Endothelial cell of umbilical vein (primary cell): ENCODE measurements at regions not wholly inside any gene's neighbourhood (a gene's known extent, or its start where the extent isn't known, plus 50 kb on each side); places are given as distances from the start of the nearest gene placed in this dataset.

Experiments
- BruUV-seq: library from RNA; stranded (reverse); fragments of 400-500 nt; replicated peaks from 2 replicates; lab custom pipeline; 2021; lab: Mats Ljungman, UMichigan
- CTCF ChIA-PET: fragments of 300-600, 350-600 bp; sonication (Branson Sonifier 250); formaldehyde crosslinking; loops from one replicate; lab custom pipeline; 2021; ENCODE audit warnings: antibody characterized with exemption, inconsistent platforms; lab: Charles Lee
- POLR2A ChIA-PET: fragments of 300-600, 350-600 bp; sonication (Branson Sonifier 250); formaldehyde crosslinking; loops from one replicate; lab custom pipeline; 2021; ENCODE audit warnings: antibody characterized with exemption, inconsistent platforms; lab: Charles Lee
- DNase-seq: peaks from one replicate; pipeline ENCODE4 v3.0.0-alpha.2; 2011; ENCODE audit warnings: low read depth, low spot score
- FAIRE-seq: peaks from 2 replicates; lab custom pipeline; 2011; peaks lifted over from hg19 to GRCh38; lab: Jason Lieb, UNC
- H2AFZ ChIP-seq: 2 replicates; pipeline ENCODE4 v1.6.0; 2012; ENCODE audit warnings: low read depth, low read length, control low read depth, inconsistent platforms
- H3K27ac ChIP-seq: 2 replicates; pipeline ENCODE4 v1.5.1; 2011; ENCODE audit warnings: low read depth, mild to moderate bottlenecking, control low read depth, low read length, moderate library complexity; ENCODE audit not compliant: insufficient read depth
- H3K27me3 ChIP-seq, 2 experiments: 2 replicates each; pipeline versions ENCODE4 v1.6.0 to v1.6.1; 2011; ENCODE audit warnings: low read length in 2 of 2, mixed read lengths in 1 of 2; ENCODE audit not compliant: control insufficient read depth in 2 of 2, insufficient read depth in 2 of 2
- H3K36me3 ChIP-seq, 2 experiments: 2 replicates in 1 of 2; 3 replicates in 1 of 2; pipeline ENCODE4 v1.5.1; 2011; ENCODE audit warnings: low read length in 2 of 2, mild to moderate bottlenecking in 1 of 2, moderate library complexity in 1 of 2; ENCODE audit not compliant: control insufficient read depth in 2 of 2, insufficient read depth in 2 of 2; ENCODE audit errors: extremely low read depth in 1 of 2
- H3K4me1 ChIP-seq: 3 replicates; pipeline ENCODE4 v1.5.1; 2011; ENCODE audit warnings: mild to moderate bottlenecking, low read length; ENCODE audit not compliant: control insufficient read depth, insufficient read depth; ENCODE audit errors: extremely low read depth
- H3K4me2 ChIP-seq: 2 replicates; pipeline ENCODE4 v1.6.1; 2011; ENCODE audit warnings: low read length, control low read depth, mixed read lengths; ENCODE audit not compliant: insufficient read depth
- H3K4me3 ChIP-seq, 3 experiments: fragments of 200-600 bp in 1 of 3; sonication (generic), shearing (Covaris generic) in 1 of 3; replicated peaks in 1 of 3; 2 replicates each; pipeline ENCODE4 v1.5.1; 2011 to 2016; ENCODE audit warnings: control low read depth in 3 of 3, low read length in 3 of 3, mild to moderate bottlenecking in 2 of 3, inconsistent platforms in 1 of 3, low read depth in 1 of 3, moderate library complexity in 1 of 3; ENCODE audit not compliant: insufficient read depth in 1 of 3
- H3K79me2 ChIP-seq: 2 replicates; pipeline ENCODE4 v1.6.0; 2012; ENCODE audit warnings: low read length, inconsistent platforms; ENCODE audit not compliant: control insufficient read depth, insufficient read depth
- H3K9ac ChIP-seq: replicated peaks from 2 replicates; pipeline ENCODE3; 2011; ENCODE audit warnings: low read length, control low read depth; ENCODE audit not compliant: insufficient read depth; ENCODE audit errors: extremely low read depth
- H3K9me1 ChIP-seq: replicated peaks from 3 replicates; pipeline ENCODE4 v1.6.0; 2011; ENCODE audit warnings: mild to moderate bottlenecking, low read length; ENCODE audit not compliant: control insufficient read depth, insufficient read depth; ENCODE audit errors: extremely low read depth
- H3K9me3 ChIP-seq: replicated peaks from 2 replicates; pipeline ENCODE4 v1.5.1; 2012; ENCODE audit warnings: low read length, inconsistent platforms; ENCODE audit not compliant: control insufficient read depth, insufficient read depth
- H4K20me1 ChIP-seq: replicated peaks from 2 replicates; pipeline ENCODE3; 2011; ENCODE audit warnings: mild to moderate bottlenecking, low read length; ENCODE audit not compliant: control insufficient read depth, insufficient read depth; ENCODE audit errors: extremely low read depth
- EZH2 ChIP-seq: IDR thresholded peaks from 2 replicates; pipeline ENCODE4 v1.6.1; 2012; ENCODE audit warnings: borderline replicate concordance, low read depth, mild to moderate bottlenecking, moderate library complexity, low read length, inconsistent platforms; ENCODE audit not compliant: severe bottlenecking
- FOS ChIP-seq: IDR thresholded peaks from 2 replicates; pipeline ENCODE4 v1.6.1; 2011; ENCODE audit warnings: mild to moderate bottlenecking, low read length, moderate library complexity, borderline replicate concordance; ENCODE audit not compliant: insufficient read depth
- GATA2 ChIP-seq: IDR thresholded peaks from 2 replicates; pipeline ENCODE4 v1.7.0; 2011; ENCODE audit warnings: low read depth, mild to moderate bottlenecking, moderate library complexity, mixed read lengths, low read length; ENCODE audit not compliant: insufficient read length, insufficient read depth
- JUN ChIP-seq: IDR thresholded peaks from 2 replicates; pipeline ENCODE4 v1.6.1; 2011; ENCODE audit warnings: borderline replicate concordance, low read depth; ENCODE audit not compliant: insufficient read length, insufficient read depth
- MAX ChIP-seq: IDR thresholded peaks from 2 replicates; pipeline ENCODE4 v1.6.1; 2011; ENCODE audit not compliant: insufficient read depth, insufficient read length
- MYC ChIP-seq: IDR thresholded peaks from one replicate; pipeline ENCODE4 v1.6.1; 2011; ENCODE audit warnings: mild to moderate bottlenecking, low read depth, low read length
- POLR2A ChIP-seq: IDR thresholded peaks from 2 replicates; pipeline ENCODE4 v1.6.1; 2012; ENCODE audit warnings: low read depth, mild to moderate bottlenecking, control low read depth, low read length
- POLR2AphosphoS5 ChIP-seq: IDR thresholded peaks from 2 replicates; pipeline ENCODE4 v1.6.1; 2012; ENCODE audit warnings: low read depth, mild to moderate bottlenecking, control low read depth, low read length, moderate library complexity; ENCODE audit not compliant: insufficient read depth
- dilution Hi-C: fragments of 300-500 bp; cut with MboI; formaldehyde crosslinking; loops from one replicate; pipeline ENCODE4 v1.15.0; 2019; ENCODE audit warnings: low sequenced_read_pairs; ENCODE audit not compliant: extremely low pct_ligation_motif_present
- intact Hi-C: fragments of 100-400 bp; cut with micrococcal nuclease; formaldehyde crosslinking; loops from one replicate; pipeline ENCODE4 v1.10.0; 2022
- TF ChIP-seq, protein P1 (sequence below), 2 donors: IDR thresholded peaks; 1 replicate in 1 of 2; 2 replicates in 1 of 2; pipeline ENCODE4 v1.5.1; 2011; ENCODE audit warnings: low read length in 2 of 2, mild to moderate bottlenecking in 2 of 2, moderate library complexity in 2 of 2, control low read depth in 1 of 2, inconsistent platforms in 1 of 2, low read depth in 1 of 2; ENCODE audit not compliant: insufficient read depth in 1 of 2; ENCODE audit errors: extremely low read depth in 1 of 2

DNA sequence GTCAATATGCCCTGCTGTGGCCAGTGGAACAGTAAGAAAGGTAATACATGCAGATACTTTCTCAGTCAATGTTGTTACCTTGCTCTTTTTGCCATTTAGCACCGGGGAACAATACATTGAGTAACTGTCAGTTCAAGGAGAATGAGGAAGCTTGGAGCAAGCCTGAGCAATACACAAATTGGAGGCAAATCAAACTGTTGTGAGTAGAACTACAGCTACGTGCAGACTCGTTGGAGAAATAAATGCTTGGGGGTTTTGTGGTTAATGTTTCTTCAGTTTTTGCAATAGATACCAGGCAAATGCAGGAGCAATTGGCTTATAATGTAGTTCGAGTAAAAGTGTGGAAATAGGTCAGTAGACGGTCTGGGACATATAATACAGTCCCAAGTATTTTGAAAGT, 587.3 kb upstream of the ROBO1 start:
- FAIRE-seq = no peak
- Histone ChIP-seq H4K20me1 (no peaks in the 10 kb centered on the region), H3K9me1 (no peaks in the 10 kb centered on the region), H3K4me2 (no peak overlapping the region), H2AFZ (no peak overlapping the region), H3K9me3 (no peaks in the 10 kb centered on the region), H3K9ac (no peak overlapping the region), H3K36me3 (no peaks in the 10 kb centered on the region), H3K4me1 (no peaks in the 10 kb centered on the region), H3K79me2 (no peaks in the 10 kb centered on the region), H3K27ac (no peak overlapping the region), H3K4me3 (no peak overlapping the region), H3K27me3 (no peaks in the 10 kb centered on the region)
- dilution Hi-C loops (no loop called here), intact Hi-C loops (no loop called here)
- no TSS peak for BruUV-seq
- CTCF ChIA-PET = no interaction called here
- no peak for TF ChIP-seq POLR2A
- TF ChIP-seq MAX = no peak
- TF ChIP-seq EZH2 = no peak
- TF ChIP-seq, protein P1, sequence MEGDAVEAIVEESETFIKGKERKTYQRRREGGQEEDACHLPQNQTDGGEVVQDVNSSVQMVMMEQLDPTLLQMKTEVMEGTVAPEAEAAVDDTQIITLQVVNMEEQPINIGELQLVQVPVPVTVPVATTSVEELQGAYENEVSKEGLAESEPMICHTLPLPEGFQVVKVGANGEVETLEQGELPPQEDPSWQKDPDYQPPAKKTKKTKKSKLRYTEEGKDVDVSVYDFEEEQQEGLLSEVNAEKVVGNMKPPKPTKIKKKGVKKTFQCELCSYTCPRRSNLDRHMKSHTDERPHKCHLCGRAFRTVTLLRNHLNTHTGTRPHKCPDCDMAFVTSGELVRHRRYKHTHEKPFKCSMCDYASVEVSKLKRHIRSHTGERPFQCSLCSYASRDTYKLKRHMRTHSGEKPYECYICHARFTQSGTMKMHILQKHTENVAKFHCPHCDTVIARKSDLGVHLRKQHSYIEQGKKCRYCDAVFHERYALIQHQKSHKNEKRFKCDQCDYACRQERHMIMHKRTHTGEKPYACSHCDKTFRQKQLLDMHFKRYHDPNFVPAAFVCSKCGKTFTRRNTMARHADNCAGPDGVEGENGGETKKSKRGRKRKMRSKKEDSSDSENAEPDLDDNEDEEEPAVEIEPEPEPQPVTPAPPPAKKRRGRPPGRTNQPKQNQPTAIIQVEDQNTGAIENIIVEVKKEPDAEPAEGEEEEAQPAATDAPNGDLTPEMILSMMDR (IDR thresholded peaks at IDR 0.05; ENCODE audit: extremely low read depth in 1 of 2, insufficient read depth in 1 of 2, low read depth in 1 of 2, low read length in 2 of 2) = no peak
- TF ChIP-seq POLR2AphosphoS5 = no peak
- TF ChIP-seq FOS = no peak
- TF ChIP-seq MYC = no peak
- TF ChIP-seq JUN = no peak
- TF ChIP-seq GATA2 = no peak
- DNase-seq = no peak
- POLR2A ChIA-PET = no interaction called here
